Neural crest cell (in vitro differentiated cells): ENCODE measurements at regions not wholly inside any gene's neighbourhood (a gene's known extent, or its start where the extent isn't known, plus 50 kb on each side); places are given as distances from the start of the nearest gene placed in this dataset.

ENCODE experiments used
- DNase-seq: peaks from one replicate; pipeline ENCODE4 v3.0.0; 2021; ENCODE audit warnings: low read depth, mixed read lengths, low spot score
- H3K27ac Mint-ChIP-seq: one replicate; pipeline ENCODE4 v1.8.0; 2021; ENCODE audit warnings: mild to moderate bottlenecking, mixed read lengths; ENCODE audit not compliant: unreplicated experiment
- H3K27me3 Mint-ChIP-seq: 2 replicates; pipeline ENCODE4 v1.8.0; 2021; ENCODE audit warnings: low read depth, mild to moderate bottlenecking, mixed read lengths
- H3K36me3 Mint-ChIP-seq: 2 replicates; pipeline ENCODE4 v1.8.0; 2021; ENCODE audit warnings: low read depth, mild to moderate bottlenecking, mixed read lengths
- H3K4me1 Mint-ChIP-seq: 2 replicates; pipeline ENCODE4 v1.8.0; 2021; ENCODE audit warnings: mixed read lengths
- H3K4me3 Mint-ChIP-seq: one replicate; pipeline ENCODE4 v1.8.0; 2021; ENCODE audit warnings: mild to moderate bottlenecking, mixed read lengths
- H3K9me3 Mint-ChIP-seq: 2 replicates; pipeline ENCODE4 v1.8.0; 2021; ENCODE audit warnings: mixed read lengths
- CTCF ChIP-seq: fragments of 200-600 bp; sonication (generic); conservative IDR thresholded peaks from 2 replicates; pipeline ENCODE4 v1.5.0; 2021; ENCODE audit warnings: antibody characterized with exemption, mild to moderate bottlenecking

GRCh38 chr20:58596244-58596643, 54.8 kb upstream of the STX16 start:
- TF ChIP-seq CTCF = no peak
- H3K27ac Mint-ChIP-seq = no peak overlapping the region
- no peak overlapping the region for H3K4me3 Mint-ChIP-seq
- no peak for DNase-seq
- H3K27me3 Mint-ChIP-seq = peaks cover 19% of the 10 kb centered on the region
- no peaks in the 10 kb centered on the region for H3K36me3 Mint-ChIP-seq
- peaks cover 2% of the 10 kb centered on the region for H3K9me3 Mint-ChIP-seq
- peaks cover 35% of the 10 kb centered on the region for H3K4me1 Mint-ChIP-seq

GRCh38 chr20:58595167-58595566, 55.9 kb upstream of the STX16 start:
- Mint-ChIP-seq H3K4me3 (no peak overlapping the region), H3K27ac (no peak overlapping the region)

GRCh38 chr20:58593880-58594638, 57.0 kb upstream of the STX16 start:
- peaks cover 2% of the 10 kb centered on the region for H3K9me3 Mint-ChIP-seq
- H3K27me3 Mint-ChIP-seq = peaks cover 21% of the 10 kb centered on the region
- DNase-seq = no peak
- no peak for TF ChIP-seq CTCF
- H3K4me3 Mint-ChIP-seq = no peak overlapping the region
- peaks cover 41% of the 10 kb centered on the region for H3K4me1 Mint-ChIP-seq
- H3K36me3 Mint-ChIP-seq = no peaks in the 10 kb centered on the region
- no peak overlapping the region for H3K27ac Mint-ChIP-seq

More at GRCh38 chr20:58595167-58595566, 55.9 kb upstream of the STX16 start:
- Mint-ChIP-seq H3K9me3 (peaks cover 2% of the 10 kb centered on the region), H3K4me1 (peaks cover 36% of the 10 kb centered on the region), H3K36me3 (no peaks in the 10 kb centered on the region), H3K27me3 (peaks cover 21% of the 10 kb centered on the region)
- TF ChIP-seq CTCF = no peak
- no peak for DNase-seq

GRCh38 chr20:58592076-58592695, 58.9 kb upstream of the STX16 start:
- TF ChIP-seq CTCF = no peak
- Mint-ChIP-seq H3K9me3 (peaks cover 2% of the 10 kb centered on the region), H3K4me1 (peaks cover 32% of the 10 kb centered on the region), H3K36me3 (no peaks in the 10 kb centered on the region), H3K27me3 (peaks cover 21% of the 10 kb centered on the region), H3K27ac (no peak overlapping the region), H3K4me3 (no peak overlapping the region)
- no peak for DNase-seq

GRCh38 chr20:58590679-58591473, 60.2 kb upstream of the STX16 start:
- no peaks in the 10 kb centered on the region for H3K9me3 Mint-ChIP-seq
- no peaks in the 10 kb centered on the region for H3K36me3 Mint-ChIP-seq
- peaks cover 21% of the 10 kb centered on the region for H3K4me1 Mint-ChIP-seq
- no peak for TF ChIP-seq CTCF
- H3K27ac Mint-ChIP-seq = no peak overlapping the region
- H3K27me3 Mint-ChIP-seq = peaks cover 21% of the 10 kb centered on the region
- no peak for DNase-seq
- no peak overlapping the region for H3K4me3 Mint-ChIP-seq
